ENCODE measurements at regions not wholly inside any gene's neighbourhood (a gene's known extent, or its start where the extent isn't known, plus 50 kb on each side); places are given as distances from the start of the nearest gene placed in this dataset.

DNA sequence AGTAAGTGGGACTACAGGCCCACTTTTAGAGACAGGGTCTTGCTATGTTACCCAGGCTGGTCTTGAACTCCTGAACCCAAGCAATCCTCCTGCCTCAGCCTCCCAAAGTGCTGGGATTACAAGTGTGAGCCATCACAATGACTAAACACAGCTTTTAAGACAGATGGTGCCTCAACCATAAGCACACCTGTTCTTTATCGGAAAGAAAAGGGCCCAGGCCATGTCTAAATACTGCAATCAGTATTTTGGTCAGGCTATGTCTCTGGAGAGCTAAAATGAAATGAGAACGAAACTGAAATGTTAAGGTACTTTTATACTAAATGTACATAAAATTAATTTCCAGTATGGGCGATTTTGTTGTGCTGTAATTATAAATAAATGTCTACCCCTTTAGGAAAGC lies 69.5 kb upstream of the SPTBN1 start:
- H4K20me1 ChIP-seq (ENCODE audit: insufficient read depth): no peaks in the 10 kb centered on the region
- H3K9me2 ChIP-seq: no peaks in the 10 kb centered on the region
- no peak overlapping the region for H3K4me2 ChIP-seq
- WGBS (ENCODE audit: low lambda C conversion rate): 74% methylated on average over 3 of the region's 3 CpGs
- no peak overlapping the region for H2AFZ ChIP-seq (ENCODE audit: low read depth)
- TF ChIP-seq RXRA (IDR thresholded peaks at IDR 0.05; ENCODE audit: borderline replicate concordance, low read depth) (no peak), FOSL2 (IDR thresholded peaks at IDR 0.05; ENCODE audit: borderline replicate concordance, low read depth) (no peak), YY1 (IDR thresholded peaks at IDR 0.05; ENCODE audit: low read depth) (no peak), MEF2A (IDR thresholded peaks at IDR 0.05; ENCODE audit: borderline replicate concordance, low read depth) (no peak), SMC3 (IDR thresholded peaks at IDR 0.05; ENCODE audit: low read depth, low read length) (no peak), POLR2AphosphoS5 (IDR thresholded peaks at IDR 0.05; ENCODE audit: low read depth, low read length) (no peak), PBX3 (IDR thresholded peaks at IDR 0.05) (no peak), TCF12 (IDR thresholded peaks at IDR 0.05) (no peak), TAF1 (IDR thresholded peaks at IDR 0.05; ENCODE audit: borderline replicate concordance, low read depth, low read length) (no peak), NRF1 (IDR thresholded peaks at IDR 0.05; ENCODE audit: low read depth, low read length) (no peak), EP300 (IDR thresholded peaks at IDR 0.05; ENCODE audit: borderline replicate concordance in 1 of 2, low read depth in 1 of 2, low read length in 1 of 2) (no peak), FOXM1 (IDR thresholded peaks at IDR 0.05; ENCODE audit: low read depth) (no peak), JUND (IDR thresholded peaks at IDR 0.05) (no peak)
- TF ChIP-seq, protein P1, sequence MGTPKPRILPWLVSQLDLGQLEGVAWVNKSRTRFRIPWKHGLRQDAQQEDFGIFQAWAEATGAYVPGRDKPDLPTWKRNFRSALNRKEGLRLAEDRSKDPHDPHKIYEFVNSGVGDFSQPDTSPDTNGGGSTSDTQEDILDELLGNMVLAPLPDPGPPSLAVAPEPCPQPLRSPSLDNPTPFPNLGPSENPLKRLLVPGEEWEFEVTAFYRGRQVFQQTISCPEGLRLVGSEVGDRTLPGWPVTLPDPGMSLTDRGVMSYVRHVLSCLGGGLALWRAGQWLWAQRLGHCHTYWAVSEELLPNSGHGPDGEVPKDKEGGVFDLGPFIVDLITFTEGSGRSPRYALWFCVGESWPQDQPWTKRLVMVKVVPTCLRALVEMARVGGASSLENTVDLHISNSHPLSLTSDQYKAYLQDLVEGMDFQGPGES (IDR thresholded peaks at IDR 0.05; ENCODE audit: low read depth, low read length): no peak
- TF ChIP-seq, protein P2, sequence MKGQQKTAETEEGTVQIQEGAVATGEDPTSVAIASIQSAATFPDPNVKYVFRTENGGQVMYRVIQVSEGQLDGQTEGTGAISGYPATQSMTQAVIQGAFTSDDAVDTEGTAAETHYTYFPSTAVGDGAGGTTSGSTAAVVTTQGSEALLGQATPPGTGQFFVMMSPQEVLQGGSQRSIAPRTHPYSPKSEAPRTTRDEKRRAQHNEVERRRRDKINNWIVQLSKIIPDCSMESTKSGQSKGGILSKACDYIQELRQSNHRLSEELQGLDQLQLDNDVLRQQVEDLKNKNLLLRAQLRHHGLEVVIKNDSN (IDR thresholded peaks at IDR 0.05; ENCODE audit: borderline replicate concordance, low read depth): no peak
- no peak for DNase-seq
- POLR2A ChIA-PET: no interaction called here
- no peaks in the 10 kb centered on the region for H3K36me3 ChIP-seq (replicated peaks in 1 of 2; ENCODE audit: control insufficient read depth in 1 of 2, insufficient read depth in 2 of 2, low read length in 1 of 2)
- H3K9me3 ChIP-seq: no peaks in the 10 kb centered on the region
- no peak overlapping the region for H3K9ac ChIP-seq
- H3K4me1 ChIP-seq (ENCODE audit: control insufficient read depth in 1 of 2, insufficient read depth in 2 of 2, low read depth in 1 of 2, low read length in 1 of 2): no peaks in the 10 kb centered on the region; a peak in 1 of 4 replicates
- H3K79me2 ChIP-seq (ENCODE audit: insufficient read depth): no peaks in the 10 kb centered on the region
- H3K4me3 ChIP-seq (ENCODE audit: low read depth in 2 of 2, low read length in 1 of 2): no peak overlapping the region
- no peaks in the 10 kb centered on the region for H3K27me3 ChIP-seq (ENCODE audit: insufficient read depth)
- H3F3A ChIP-seq (replicated peaks; ENCODE audit: insufficient read depth): no peaks in the 10 kb centered on the region
- no peak overlapping the region for H3K27ac ChIP-seq (ENCODE audit: low read depth in 2 of 2, low read length in 1 of 2)
- CTCF ChIA-PET: interaction anchor here (1.1 kb wide), 1 partner anchor 11 kb away, joined by 3 read pairs; no protein-coding TSS in a partner anchor
